ENCODE measurements at regions not wholly inside any gene's neighbourhood (a gene's known extent, or its start where the extent isn't known, plus 50 kb on each side); places are given as distances from the start of the nearest gene placed in this dataset.

DNA sequence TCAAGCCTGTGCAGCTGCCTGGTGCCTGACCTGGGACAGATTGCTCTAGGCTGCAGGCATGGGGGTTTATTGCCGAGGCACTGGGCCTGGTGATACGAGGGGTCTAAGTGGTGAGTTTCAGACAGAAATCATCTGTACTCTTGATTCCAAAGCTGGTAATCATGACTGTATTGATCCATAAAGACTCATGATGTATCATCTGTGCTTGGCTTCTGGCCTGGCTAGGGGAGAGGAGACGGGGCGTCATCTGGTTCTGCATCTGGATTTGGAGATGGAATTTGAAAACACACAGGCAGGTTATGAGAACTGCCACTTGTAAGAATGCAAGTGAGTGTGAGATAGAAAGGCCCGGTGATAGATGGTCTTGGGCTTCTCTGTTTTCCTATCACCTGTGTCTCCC, 337.4 kb upstream of the C2CD4B start:
- BruUV-seq (replicated peaks) = no TSS peak
- H3K36me3 ChIP-seq (ENCODE audit: low read depth) = no peaks in the 10 kb centered on the region
- TF ChIP-seq, protein P1, sequence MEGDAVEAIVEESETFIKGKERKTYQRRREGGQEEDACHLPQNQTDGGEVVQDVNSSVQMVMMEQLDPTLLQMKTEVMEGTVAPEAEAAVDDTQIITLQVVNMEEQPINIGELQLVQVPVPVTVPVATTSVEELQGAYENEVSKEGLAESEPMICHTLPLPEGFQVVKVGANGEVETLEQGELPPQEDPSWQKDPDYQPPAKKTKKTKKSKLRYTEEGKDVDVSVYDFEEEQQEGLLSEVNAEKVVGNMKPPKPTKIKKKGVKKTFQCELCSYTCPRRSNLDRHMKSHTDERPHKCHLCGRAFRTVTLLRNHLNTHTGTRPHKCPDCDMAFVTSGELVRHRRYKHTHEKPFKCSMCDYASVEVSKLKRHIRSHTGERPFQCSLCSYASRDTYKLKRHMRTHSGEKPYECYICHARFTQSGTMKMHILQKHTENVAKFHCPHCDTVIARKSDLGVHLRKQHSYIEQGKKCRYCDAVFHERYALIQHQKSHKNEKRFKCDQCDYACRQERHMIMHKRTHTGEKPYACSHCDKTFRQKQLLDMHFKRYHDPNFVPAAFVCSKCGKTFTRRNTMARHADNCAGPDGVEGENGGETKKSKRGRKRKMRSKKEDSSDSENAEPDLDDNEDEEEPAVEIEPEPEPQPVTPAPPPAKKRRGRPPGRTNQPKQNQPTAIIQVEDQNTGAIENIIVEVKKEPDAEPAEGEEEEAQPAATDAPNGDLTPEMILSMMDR (conservative IDR thresholded peaks at IDR 0.05) = no peak
- TF ChIP-seq EZH2 (IDR thresholded peaks at IDR 0.05; ENCODE audit: low read depth) = no peak
- POLR2A ChIA-PET (ENCODE audit: unreplicated experiment) = no interaction called here
- CTCF ChIA-PET = no interaction called here
- no peaks in the 10 kb centered on the region for H3K9me2 ChIP-seq (ENCODE audit: insufficient read depth)
- no peak overlapping the region for H3K27ac ChIP-seq
- H3K4me2 ChIP-seq = no peak overlapping the region
- peaks cover 15% of the 10 kb centered on the region for H3K4me1 ChIP-seq (replicated peaks; ENCODE audit: insufficient read depth)
- H2AFZ ChIP-seq = no peak overlapping the region
- no peaks in the 10 kb centered on the region for H4K20me1 ChIP-seq (ENCODE audit: insufficient read depth)
- H3F3A ChIP-seq (ENCODE audit: insufficient read depth, low read depth) = no peaks in the 10 kb centered on the region
- no peak for DNase-seq
- H3K27me3 ChIP-seq (ENCODE audit: insufficient read depth, low read depth) = no peaks in the 10 kb centered on the region
- H3K4me3 ChIP-seq = no peak overlapping the region
- intact Hi-C loops (cut with micrococcal nuclease; ENCODE audit: unreplicated experiment) = no loop called here
- no peaks in the 10 kb centered on the region for H3K9me3 ChIP-seq (ENCODE audit: insufficient read depth, low read depth)
- no peaks in the 10 kb centered on the region for H3K79me2 ChIP-seq (ENCODE audit: low read depth)

- ChIA-PET POLR2A (ENCODE audit: unreplicated experiment) (no interaction called here), CTCF (no interaction called here)
- H3K27me3 ChIP-seq (ENCODE audit: insufficient read depth, low read depth) = no peaks in the 10 kb centered on the region
- intact Hi-C loops (cut with micrococcal nuclease; ENCODE audit: unreplicated experiment) = no loop called here
- no peak for DNase-seq
- H3K9me3 ChIP-seq (ENCODE audit: insufficient read depth, low read depth) = no peaks in the 10 kb centered on the region
- H3K4me3 ChIP-seq = no peak overlapping the region
- no peak overlapping the region for H3K27ac ChIP-seq
- no peaks in the 10 kb centered on the region for H3K36me3 ChIP-seq (ENCODE audit: low read depth)
- no TSS peak for BruUV-seq (replicated peaks)
- H3K9me2 ChIP-seq (ENCODE audit: insufficient read depth) = no peaks in the 10 kb centered on the region
- TF ChIP-seq, protein P1 (conservative IDR thresholded peaks at IDR 0.05) = no peak
- no peak for TF ChIP-seq EZH2 (IDR thresholded peaks at IDR 0.05; ENCODE audit: low read depth)
- H4K20me1 ChIP-seq (ENCODE audit: insufficient read depth) = no peaks in the 10 kb centered on the region
- peaks cover 15% of the 10 kb centered on the region for H3K4me1 ChIP-seq (replicated peaks; ENCODE audit: insufficient read depth)
- no peak overlapping the region for H2AFZ ChIP-seq
- H3K79me2 ChIP-seq (ENCODE audit: low read depth) = no peaks in the 10 kb centered on the region
- H3F3A ChIP-seq (ENCODE audit: insufficient read depth, low read depth) = no peaks in the 10 kb centered on the region
- no peak overlapping the region for H3K4me2 ChIP-seq
Observed at GRCh38 chr15:62503451-62503850, 338.4 kb upstream of the C2CD4B start.

DNA sequence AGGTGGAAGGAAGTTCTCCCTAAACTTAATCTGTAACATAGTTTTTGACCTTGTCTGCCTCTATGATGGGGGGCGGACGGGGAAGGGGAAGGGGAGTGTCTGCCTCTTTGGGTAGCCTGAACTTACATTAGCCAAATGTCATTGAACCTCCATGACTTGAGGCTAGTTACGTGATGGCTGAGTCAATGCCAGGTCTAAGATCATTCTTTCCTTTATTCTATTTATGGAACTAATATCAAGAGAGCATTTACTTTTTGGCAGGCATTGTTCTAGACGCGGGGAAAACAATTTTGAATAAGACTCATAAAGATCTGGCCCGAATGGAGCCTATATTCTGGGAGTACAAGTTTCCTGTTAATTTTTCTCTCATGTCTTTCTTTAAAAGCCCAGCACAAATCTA, 340.7 kb upstream of the C2CD4B start:
- peak overlapping the region; percentile 50 for H3K4me2 ChIP-seq
- no TSS peak for BruUV-seq (replicated peaks)
- H2AFZ ChIP-seq = no peak overlapping the region
- H3K27ac ChIP-seq = 0 out of 2 replicates have a peak overlapping the region, but pooled peaks have one; percentile 27
- intact Hi-C loops (cut with micrococcal nuclease; ENCODE audit: unreplicated experiment) = no loop called here
- TF ChIP-seq, protein P1 (conservative IDR thresholded peaks at IDR 0.05) = no peak
- TF ChIP-seq EZH2 (IDR thresholded peaks at IDR 0.05; ENCODE audit: low read depth) = no peak
- H3K4me3 ChIP-seq = no peak overlapping the region
- CTCF ChIA-PET = no interaction called here
- no peaks in the 10 kb centered on the region for H3K9me2 ChIP-seq (ENCODE audit: insufficient read depth)
- H4K20me1 ChIP-seq (ENCODE audit: insufficient read depth) = no peaks in the 10 kb centered on the region
- H3K4me1 ChIP-seq (replicated peaks; ENCODE audit: insufficient read depth) = peaks cover 15% of the 10 kb centered on the region
- H3K36me3 ChIP-seq (ENCODE audit: low read depth) = no peaks in the 10 kb centered on the region
- no peaks in the 10 kb centered on the region for H3K79me2 ChIP-seq (ENCODE audit: low read depth)
- no peak for DNase-seq
- no peaks in the 10 kb centered on the region for H3K27me3 ChIP-seq (ENCODE audit: insufficient read depth, low read depth)
- POLR2A ChIA-PET (ENCODE audit: unreplicated experiment) = no interaction called here
- H3K9me3 ChIP-seq (ENCODE audit: insufficient read depth, low read depth) = no peaks in the 10 kb centered on the region
- H3F3A ChIP-seq (ENCODE audit: insufficient read depth, low read depth) = no peaks in the 10 kb centered on the region
